Neutrophil (primary cell): ENCODE measurements at regions not wholly inside any gene's neighbourhood (a gene's known extent, or its start where the extent isn't known, plus 50 kb on each side); places are given as distances from the start of the nearest gene placed in this dataset.

Source experiments
- H3K27ac ChIP-seq: fragments of 200-600 bp; sonication (generic); 2 replicates; pipeline ENCODE4 v1.5.1; 2016; ENCODE audit warnings: mild to moderate bottlenecking, moderate library complexity
- H3K27me3 ChIP-seq: fragments of 200-600 bp; sonication (generic); 2 replicates; pipeline ENCODE4 v1.6.0; 2016; ENCODE audit warnings: mild to moderate bottlenecking
- H3K36me3 ChIP-seq: fragments of 200-600 bp; sonication (generic); 2 replicates; pipeline ENCODE4 v1.5.1; 2017
- H3K4me1 ChIP-seq, 2 experiments: fragments of 200-600 bp in 1 of 2; sonication (generic) in 1 of 2; 1 replicate in 1 of 2; 2 replicates in 1 of 2; pipeline versions ENCODE4 v1.5.1 to v1.6.1; 2013 to 2016; ENCODE audit warnings: low read depth in 1 of 2, low read length in 1 of 2, mild to moderate bottlenecking in 1 of 2, moderate library complexity in 1 of 2; ENCODE audit not compliant: control insufficient read depth in 1 of 2, insufficient read depth in 1 of 2
- H3K4me3 ChIP-seq, 2 experiments: fragments of 200-600 bp in 1 of 2; sonication (generic) in 1 of 2; 1 replicate in 1 of 2; 2 replicates in 1 of 2; pipeline ENCODE4 v1.5.1; 2013 to 2016; ENCODE audit warnings: low read depth in 1 of 2, low read length in 1 of 2, mild to moderate bottlenecking in 1 of 2, moderate library complexity in 1 of 2
- H3K9me3 ChIP-seq: fragments of 200-600 bp; sonication (generic); 2 replicates; pipeline ENCODE4 v1.5.1; 2016
- TF ChIP-seq, protein P1 (sequence below): fragments of 200-600 bp; sonication (generic); IDR thresholded peaks from 2 replicates; pipeline ENCODE4 v1.5.1; 2016; ENCODE audit warnings: antibody characterized with exemption

DNA sequence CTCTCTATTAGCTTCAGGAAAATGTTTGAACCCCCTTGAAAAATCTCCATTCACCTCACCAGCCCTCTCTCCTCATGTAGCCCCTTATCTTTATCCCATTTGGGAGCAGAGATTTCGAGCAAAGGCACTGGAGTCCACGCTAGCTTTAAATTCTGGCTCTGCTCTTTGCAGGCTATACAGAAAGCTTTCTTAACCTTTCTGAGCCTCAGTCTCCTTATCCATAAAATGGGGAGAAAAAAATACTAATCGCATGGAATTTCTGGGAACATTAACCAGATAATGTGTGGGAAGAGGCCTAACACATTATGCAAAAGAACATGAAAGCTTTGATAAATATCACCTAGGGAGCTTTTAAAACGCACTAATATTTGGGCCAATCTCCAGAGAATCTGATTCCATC is 476.3 kb upstream of the CDH5 start:
- H3K27ac ChIP-seq = no peak overlapping the region
- H3K27me3 ChIP-seq = no peaks in the 10 kb centered on the region
- no peak overlapping the region for H3K4me3 ChIP-seq
- no peaks in the 10 kb centered on the region for H3K4me1 ChIP-seq
- H3K36me3 ChIP-seq = no peaks in the 10 kb centered on the region
- TF ChIP-seq, protein P1, sequence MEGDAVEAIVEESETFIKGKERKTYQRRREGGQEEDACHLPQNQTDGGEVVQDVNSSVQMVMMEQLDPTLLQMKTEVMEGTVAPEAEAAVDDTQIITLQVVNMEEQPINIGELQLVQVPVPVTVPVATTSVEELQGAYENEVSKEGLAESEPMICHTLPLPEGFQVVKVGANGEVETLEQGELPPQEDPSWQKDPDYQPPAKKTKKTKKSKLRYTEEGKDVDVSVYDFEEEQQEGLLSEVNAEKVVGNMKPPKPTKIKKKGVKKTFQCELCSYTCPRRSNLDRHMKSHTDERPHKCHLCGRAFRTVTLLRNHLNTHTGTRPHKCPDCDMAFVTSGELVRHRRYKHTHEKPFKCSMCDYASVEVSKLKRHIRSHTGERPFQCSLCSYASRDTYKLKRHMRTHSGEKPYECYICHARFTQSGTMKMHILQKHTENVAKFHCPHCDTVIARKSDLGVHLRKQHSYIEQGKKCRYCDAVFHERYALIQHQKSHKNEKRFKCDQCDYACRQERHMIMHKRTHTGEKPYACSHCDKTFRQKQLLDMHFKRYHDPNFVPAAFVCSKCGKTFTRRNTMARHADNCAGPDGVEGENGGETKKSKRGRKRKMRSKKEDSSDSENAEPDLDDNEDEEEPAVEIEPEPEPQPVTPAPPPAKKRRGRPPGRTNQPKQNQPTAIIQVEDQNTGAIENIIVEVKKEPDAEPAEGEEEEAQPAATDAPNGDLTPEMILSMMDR = no peak
- no peaks in the 10 kb centered on the region for H3K9me3 ChIP-seq

DNA sequence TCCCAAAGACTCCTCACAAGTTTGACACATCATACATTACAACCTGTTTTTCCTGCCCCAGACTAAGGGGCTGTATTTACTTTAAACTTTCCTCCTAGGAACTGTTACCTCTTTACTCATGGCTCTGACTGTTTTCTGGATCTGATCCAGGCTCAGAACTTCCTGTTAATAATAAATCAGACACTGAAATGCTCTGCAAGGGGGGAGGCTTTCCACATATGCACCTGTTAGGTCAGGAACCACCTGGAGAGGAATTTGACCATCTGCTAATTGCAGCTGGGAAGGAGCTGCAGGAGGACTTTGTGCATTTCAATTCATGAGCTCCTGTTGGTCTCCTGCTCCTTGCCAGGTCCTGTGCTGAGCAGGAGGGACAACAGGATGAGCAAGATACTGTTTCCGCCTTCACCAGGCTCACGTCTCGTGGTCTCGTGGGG is 476.9 kb upstream of the CDH5 start:
- no peaks in the 10 kb centered on the region for H3K36me3 ChIP-seq
- H3K9me3 ChIP-seq = no peaks in the 10 kb centered on the region
- TF ChIP-seq, protein P1 = no peak
- no peaks in the 10 kb centered on the region for H3K27me3 ChIP-seq
- H3K4me1 ChIP-seq = no peaks in the 10 kb centered on the region
- no peak overlapping the region for H3K27ac ChIP-seq
- H3K4me3 ChIP-seq = no peak overlapping the region

GRCh38 chr16:65888201-65888600 is 478.3 kb upstream of the CDH5 start:
- TF ChIP-seq, protein P1 = no peak
- H3K4me3 ChIP-seq = no peak overlapping the region
- no peaks in the 10 kb centered on the region for H3K36me3 ChIP-seq
- no peaks in the 10 kb centered on the region for H3K27me3 ChIP-seq
- H3K4me1 ChIP-seq = no peaks in the 10 kb centered on the region
- no peaks in the 10 kb centered on the region for H3K9me3 ChIP-seq
- H3K27ac ChIP-seq = no peak overlapping the region

DNA sequence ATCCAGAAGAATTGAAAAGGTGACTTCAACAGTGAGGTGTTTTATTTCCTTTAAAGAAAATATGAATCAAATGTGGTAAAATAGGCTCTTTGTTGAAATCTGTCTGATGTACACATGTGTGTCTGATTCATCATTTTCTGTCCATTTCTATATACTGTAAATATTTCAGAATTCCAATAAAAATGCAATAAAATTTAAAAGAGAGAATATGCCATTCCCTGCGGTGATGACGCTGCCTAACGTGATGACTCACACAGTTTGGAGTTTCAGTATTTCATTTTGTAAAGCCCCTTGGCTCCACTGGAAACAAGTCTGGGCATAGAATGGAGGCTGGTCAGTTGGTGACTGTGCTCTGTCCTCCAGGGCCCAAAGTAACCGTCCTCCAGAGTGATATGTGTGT is 482.5 kb upstream of the CDH5 start:
- Histone ChIP-seq H3K36me3 (no peaks in the 10 kb centered on the region), H3K27ac (no peak overlapping the region), H3K9me3 (no peaks in the 10 kb centered on the region), H3K4me3 (no peak overlapping the region), H3K4me1 (no peaks in the 10 kb centered on the region), H3K27me3 (no peaks in the 10 kb centered on the region)
- TF ChIP-seq, protein P1 = no peak

GRCh38 chr16:65878347-65878746 is 488.1 kb upstream of the CDH5 start:
- Histone ChIP-seq H3K36me3 (no peaks in the 10 kb centered on the region), H3K27ac (no peak overlapping the region)
- TF ChIP-seq, protein P1 = no peak

DNA sequence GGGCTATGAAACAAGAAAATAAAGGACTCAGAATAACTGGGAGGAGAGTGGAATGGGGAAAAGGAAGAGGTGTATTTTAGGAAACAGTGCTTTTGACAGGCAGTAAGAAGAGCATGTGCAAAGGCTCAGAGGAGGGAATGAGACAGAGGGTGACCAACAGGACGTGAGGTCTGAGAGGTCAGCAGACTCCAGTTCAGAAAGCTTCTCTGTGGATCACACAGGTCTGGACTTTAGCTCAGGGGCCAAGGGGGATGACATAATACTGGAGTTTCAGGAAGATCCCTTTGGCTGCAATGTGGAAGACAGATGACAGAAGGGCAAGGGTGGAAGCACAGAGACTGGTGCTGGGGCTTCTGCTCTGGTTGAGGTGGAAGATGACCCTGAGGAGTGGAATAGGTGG is 489.9 kb upstream of the CDH5 start:
- TF ChIP-seq, protein P1 = no peak
- Histone ChIP-seq H3K4me3 (no peak overlapping the region), H3K4me1 (no peaks in the 10 kb centered on the region), H3K36me3 (no peaks in the 10 kb centered on the region), H3K9me3 (no peaks in the 10 kb centered on the region), H3K27me3 (no peaks in the 10 kb centered on the region), H3K27ac (no peak overlapping the region)

More at GRCh38 chr16:65878347-65878746, 488.1 kb upstream of the CDH5 start:
- Histone ChIP-seq H3K4me3 (no peak overlapping the region), H3K27me3 (no peaks in the 10 kb centered on the region), H3K9me3 (no peaks in the 10 kb centered on the region), H3K4me1 (no peaks in the 10 kb centered on the region)
